GM15510 (cell line): ENCODE measurements at regions not wholly inside any gene's neighbourhood (a gene's known extent, or its start where the extent isn't known, plus 50 kb on each side); places are given as distances from the start of the nearest gene placed in this dataset.

Experiments
- POLR2A ChIP-seq: IDR thresholded peaks from 3 replicates; pipeline ENCODE4 v1.6.1; 2011; ENCODE audit warnings: borderline replicate concordance; ENCODE audit not compliant: insufficient read length; ENCODE audit errors: extremely low read depth

GRCh38 chr5:124088289-124089032, 576.5 kb downstream of the CSNK1G3 start:
- no peak for TF ChIP-seq POLR2A

DNA sequence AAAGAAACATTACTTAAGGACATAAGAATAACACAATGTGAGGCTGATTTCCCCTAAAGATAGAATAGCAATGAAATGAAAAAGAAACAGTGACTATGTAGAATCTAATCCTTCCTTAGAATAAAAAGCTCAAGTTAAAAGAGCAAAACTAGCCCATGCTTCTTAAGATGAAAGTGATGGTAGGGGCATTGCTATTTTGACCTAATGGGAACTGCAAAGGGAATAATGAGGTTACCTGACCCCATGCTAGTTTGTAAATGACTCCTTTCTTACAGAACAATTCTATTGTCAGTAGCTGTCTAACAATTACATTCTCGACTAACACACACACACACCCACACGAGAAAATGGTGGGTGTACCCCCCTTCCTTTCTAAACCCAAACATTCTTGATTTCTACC, 575.8 kb downstream of the CSNK1G3 start:
- TF ChIP-seq POLR2A = no peak

GRCh38 chr5:124080256-124080655, 568.3 kb downstream of the CSNK1G3 start:
- no peak for TF ChIP-seq POLR2A

GRCh38 chr5:124079062-124079461, 567.1 kb downstream of the CSNK1G3 start:
- TF ChIP-seq POLR2A = no peak

- no peak for TF ChIP-seq POLR2A
Observed at GRCh38 chr5:124074500-124074899, 562.5 kb downstream of the CSNK1G3 start.

GRCh38 chr5:124072570-124072969, 560.6 kb downstream of the CSNK1G3 start:
- no peak for TF ChIP-seq POLR2A

- TF ChIP-seq POLR2A = no peak
Observed at GRCh38 chr5:124071039-124071438, 559.1 kb downstream of the CSNK1G3 start.

DNA sequence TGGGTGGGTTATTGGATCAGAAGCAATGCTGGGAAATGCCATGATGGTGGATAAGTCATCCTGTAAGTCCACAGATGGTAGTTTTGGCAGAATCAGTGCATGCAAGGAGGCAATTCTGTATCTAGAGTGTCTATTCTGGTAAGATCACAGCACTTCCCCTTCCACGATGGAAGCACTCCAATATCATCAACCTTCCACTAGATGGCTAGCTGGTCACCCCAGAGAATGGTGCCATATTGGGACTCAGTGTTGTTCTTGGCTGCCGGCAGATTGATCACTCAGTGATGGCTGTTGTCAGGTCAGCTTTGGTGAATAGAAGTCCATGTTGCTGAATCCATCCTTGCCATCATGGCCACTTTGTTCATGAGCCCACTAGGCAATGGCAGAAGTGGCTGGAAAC, 553.5 kb downstream of the CSNK1G3 start:
- TF ChIP-seq POLR2A = no peak

DNA sequence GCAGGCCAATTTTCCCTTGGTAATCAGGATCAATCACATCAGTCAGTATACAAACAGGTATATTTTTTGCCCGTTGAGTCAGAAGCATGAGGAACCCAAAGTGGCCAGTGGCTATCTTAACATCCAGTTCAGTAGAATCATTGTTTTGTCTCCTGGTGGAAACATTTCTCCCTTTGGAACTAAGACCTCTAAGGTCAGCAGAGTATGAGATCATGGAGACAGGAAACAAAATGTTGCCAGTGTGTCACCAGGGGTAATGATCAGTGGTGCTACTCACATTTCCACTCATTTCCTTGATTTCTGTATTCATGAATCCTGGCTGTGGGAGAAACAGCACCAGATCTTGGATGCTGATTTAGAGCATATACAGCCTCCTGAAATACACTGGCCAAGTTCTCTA, 553.0 kb downstream of the CSNK1G3 start:
- TF ChIP-seq POLR2A = no peak

GRCh38 chr5:124061663-124062062, 549.7 kb downstream of the CSNK1G3 start:
- no peak for TF ChIP-seq POLR2A

DNA sequence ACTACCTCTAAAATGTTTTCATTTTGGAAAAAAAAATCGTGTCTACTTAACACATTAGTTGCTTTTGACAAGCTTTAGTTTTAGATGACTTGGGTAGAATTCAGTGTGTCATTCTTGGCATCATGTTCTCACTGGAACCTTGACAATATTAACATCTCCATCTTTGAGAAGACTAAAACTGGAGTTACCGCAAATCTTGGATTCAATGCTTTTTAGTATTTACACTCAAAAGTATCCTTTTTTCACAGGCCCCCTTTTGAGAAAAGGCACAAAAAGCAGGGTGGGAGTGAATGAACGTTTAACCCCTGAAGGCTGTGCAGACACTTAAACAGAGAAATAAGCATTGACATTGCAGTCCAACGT, 549.1 kb downstream of the CSNK1G3 start:
- TF ChIP-seq POLR2A = no peak

DNA sequence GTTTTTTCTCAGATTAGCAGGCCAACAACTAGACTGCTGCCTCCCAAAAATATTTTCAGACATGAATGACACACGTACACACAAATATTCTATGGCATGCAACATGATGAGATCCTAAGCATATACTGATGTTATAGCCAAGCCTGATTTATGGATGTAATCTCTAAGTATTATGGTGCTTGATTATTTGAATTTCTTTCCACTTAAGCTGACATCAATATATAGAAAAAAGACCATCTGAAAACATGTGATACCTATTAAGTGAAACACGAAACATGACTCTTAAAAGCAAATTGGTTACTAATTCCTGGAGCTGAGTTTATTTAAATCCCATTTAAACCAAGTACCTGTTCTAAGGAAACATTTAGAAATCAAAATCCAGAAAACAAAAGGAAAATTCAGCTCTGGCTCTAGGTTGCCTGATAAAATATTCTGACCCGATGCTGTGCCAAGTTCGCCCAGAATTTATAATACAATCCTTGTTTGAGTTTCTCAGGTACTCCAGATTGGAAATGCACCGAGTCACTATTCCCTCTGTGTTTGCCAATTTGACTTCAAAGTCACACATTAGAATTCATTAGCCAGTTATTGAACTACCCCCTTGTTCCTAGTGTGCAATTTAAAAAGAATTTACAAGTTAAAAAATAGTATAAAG, 548.6 kb downstream of the CSNK1G3 start:
- TF ChIP-seq POLR2A = no peak

- no peak for TF ChIP-seq POLR2A
Observed at GRCh38 chr5:124060011-124060410, 548.0 kb downstream of the CSNK1G3 start.

DNA sequence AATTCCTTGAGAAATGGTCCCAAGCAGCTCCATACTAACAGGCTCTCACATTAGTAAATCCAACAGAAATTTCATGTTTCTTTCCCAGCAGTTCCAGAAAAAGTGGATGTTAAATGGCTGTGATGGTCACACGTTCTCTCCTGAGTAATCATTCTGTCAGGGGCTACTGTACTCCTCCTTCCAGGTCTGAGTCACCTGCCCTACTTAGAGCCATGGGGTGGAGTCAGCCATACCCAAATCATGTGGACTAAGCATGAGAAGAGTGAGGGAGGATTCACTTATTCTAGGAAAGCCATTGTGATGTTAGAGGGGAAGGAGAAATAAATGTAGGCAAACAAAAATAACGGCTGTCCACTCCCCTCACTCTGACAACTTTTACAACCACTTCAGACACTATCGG, 547.2 kb downstream of the CSNK1G3 start:
- TF ChIP-seq POLR2A = no peak

GRCh38 chr5:124057724-124058231, 545.8 kb downstream of the CSNK1G3 start:
- no peak for TF ChIP-seq POLR2A
